GM12874 (cell line): ENCODE measurements at regions not wholly inside any gene's neighbourhood (a gene's known extent, or its start where the extent isn't known, plus 50 kb on each side); places are given as distances from the start of the nearest gene placed in this dataset.

Source experiments
- TF ChIP-seq, protein P1 (sequence below): IDR thresholded peaks from 2 replicates; pipeline ENCODE4 v1.5.1; 2011; ENCODE audit warnings: low read depth, mild to moderate bottlenecking, control low read depth, low read length, moderate library complexity; ENCODE audit not compliant: insufficient read depth

- TF ChIP-seq, protein P1, sequence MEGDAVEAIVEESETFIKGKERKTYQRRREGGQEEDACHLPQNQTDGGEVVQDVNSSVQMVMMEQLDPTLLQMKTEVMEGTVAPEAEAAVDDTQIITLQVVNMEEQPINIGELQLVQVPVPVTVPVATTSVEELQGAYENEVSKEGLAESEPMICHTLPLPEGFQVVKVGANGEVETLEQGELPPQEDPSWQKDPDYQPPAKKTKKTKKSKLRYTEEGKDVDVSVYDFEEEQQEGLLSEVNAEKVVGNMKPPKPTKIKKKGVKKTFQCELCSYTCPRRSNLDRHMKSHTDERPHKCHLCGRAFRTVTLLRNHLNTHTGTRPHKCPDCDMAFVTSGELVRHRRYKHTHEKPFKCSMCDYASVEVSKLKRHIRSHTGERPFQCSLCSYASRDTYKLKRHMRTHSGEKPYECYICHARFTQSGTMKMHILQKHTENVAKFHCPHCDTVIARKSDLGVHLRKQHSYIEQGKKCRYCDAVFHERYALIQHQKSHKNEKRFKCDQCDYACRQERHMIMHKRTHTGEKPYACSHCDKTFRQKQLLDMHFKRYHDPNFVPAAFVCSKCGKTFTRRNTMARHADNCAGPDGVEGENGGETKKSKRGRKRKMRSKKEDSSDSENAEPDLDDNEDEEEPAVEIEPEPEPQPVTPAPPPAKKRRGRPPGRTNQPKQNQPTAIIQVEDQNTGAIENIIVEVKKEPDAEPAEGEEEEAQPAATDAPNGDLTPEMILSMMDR, result no peak
Observed at GRCh38 chr6:9143140-9143539, 707.8 kb upstream of the SLC35B3 start.

DNA sequence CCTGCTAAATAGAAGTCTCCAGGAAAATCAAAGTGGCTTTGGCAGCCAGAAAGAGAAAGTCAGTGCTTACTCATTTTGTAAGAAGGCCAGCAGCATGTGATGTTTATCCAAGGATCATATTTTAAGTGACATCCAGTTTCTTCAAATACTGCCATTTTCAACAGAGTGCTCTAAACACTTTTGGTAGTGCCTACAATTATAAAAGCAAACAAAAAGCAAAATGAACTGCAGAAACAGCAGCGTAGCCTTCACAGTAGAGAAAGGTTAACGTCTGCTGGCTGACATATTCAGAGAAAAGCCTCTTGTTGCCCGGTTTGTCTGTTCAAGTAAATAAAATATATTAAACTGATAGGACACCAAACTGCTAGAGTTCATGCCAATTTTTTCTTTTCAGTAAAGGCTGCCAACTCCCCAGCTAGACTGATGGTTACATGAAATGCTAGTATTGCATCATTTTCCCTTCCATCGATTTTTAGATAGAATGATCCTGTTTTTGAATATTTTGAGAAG, 705.7 kb upstream of the SLC35B3 start:
- TF ChIP-seq, protein P1, result no peak

DNA sequence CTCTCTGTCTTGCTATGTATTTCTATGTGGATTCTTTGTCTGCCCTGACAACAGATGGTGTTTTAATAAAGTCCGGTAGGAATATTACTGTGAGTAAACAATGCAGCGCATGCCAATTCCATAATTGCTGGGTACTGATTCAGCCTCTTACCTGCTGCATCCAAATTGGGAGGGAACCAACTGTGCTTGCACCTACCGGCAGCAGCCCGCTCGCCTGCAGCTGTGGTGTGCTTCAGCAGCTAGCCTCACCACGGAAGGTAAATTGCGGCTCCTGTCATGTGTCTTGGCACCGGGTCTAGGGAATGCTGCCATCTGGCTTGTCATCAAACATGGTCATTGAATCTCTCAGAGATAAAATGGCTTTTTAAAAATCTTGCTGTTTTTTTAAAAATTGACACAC, 704.8 kb upstream of the SLC35B3 start:
- TF ChIP-seq, protein P1, result no peak

DNA sequence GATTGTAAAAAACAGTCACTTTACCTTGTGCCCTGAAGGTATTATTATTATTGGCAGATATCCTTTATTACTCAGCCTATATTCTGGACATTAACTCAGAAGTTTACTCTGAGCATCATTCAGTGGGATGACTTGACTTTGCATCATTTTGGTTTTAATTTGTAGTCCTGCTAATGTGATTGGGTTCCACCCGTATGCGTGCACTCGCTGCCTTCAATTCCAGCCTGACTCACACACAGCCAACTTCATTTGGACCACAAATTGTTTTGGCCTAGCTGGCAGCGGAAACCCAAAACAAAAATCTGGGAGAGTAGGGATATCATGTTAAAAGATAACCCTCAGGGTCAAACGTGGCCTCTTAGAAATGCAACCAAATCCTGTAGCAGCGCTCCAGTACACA, 704.4 kb upstream of the SLC35B3 start:
- TF ChIP-seq, protein P1, result no peak

- TF ChIP-seq, protein P1, result no peak
Observed at GRCh38 chr6:9138936-9139335, 703.6 kb upstream of the SLC35B3 start.

GRCh38 chr6:9136141-9136822, 700.9 kb upstream of the SLC35B3 start:
- TF ChIP-seq, protein P1, result no peak

DNA sequence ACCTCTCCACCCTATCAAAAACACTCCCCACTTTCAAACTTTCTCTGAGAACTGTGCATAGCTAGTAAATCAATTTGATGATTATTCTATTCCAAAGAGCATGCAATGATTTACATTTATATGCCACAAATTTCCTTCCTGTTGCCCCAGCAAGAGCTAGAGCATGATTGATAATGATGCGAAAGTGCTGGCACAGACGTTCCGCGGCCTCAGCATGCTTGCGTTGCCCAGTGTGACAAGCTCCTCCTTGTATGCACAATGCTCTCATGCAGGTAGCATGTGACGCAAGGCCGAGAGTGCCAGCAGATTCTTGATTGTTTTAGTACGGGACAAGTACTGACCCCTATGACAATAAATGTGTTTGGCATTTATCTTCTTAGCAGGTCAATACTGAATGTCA, 696.3 kb upstream of the SLC35B3 start:
- TF ChIP-seq, protein P1, result no peak
